ENCODE measurements at regions not wholly inside any gene's neighbourhood (a gene's known extent, or its start where the extent isn't known, plus 50 kb on each side); places are given as distances from the start of the nearest gene placed in this dataset.

DNA sequence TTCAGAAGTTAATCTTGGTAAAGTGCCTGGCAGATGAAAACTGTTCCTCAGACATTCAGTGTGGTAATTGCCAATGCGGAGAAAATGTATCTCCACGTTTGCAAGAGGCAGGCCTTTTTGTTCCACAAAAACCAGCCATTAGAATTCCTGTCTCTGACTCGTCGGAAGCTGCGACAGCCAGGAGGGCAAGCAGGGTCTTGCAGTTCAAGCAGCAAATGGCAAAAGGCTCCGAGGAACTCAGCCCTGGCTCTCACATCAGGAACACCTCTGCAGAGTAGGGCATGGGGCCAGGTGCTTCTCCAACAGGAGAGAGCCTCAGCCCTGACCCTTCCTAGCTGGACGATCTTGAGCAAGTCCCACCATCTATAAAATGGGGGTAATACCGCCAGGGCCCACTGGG lies 69.0 kb upstream of the CPLX2 start:
- TF ChIP-seq POLR2A (IDR thresholded peaks at IDR 0.05; ENCODE audit: low read length) (no peak), GATA1 (IDR thresholded peaks at IDR 0.05; ENCODE audit: low read depth, low read length) (no peak)
